ENCODE measurements at regions not wholly inside any gene's neighbourhood (a gene's known extent, or its start where the extent isn't known, plus 50 kb on each side); places are given as distances from the start of the nearest gene placed in this dataset.

DNA sequence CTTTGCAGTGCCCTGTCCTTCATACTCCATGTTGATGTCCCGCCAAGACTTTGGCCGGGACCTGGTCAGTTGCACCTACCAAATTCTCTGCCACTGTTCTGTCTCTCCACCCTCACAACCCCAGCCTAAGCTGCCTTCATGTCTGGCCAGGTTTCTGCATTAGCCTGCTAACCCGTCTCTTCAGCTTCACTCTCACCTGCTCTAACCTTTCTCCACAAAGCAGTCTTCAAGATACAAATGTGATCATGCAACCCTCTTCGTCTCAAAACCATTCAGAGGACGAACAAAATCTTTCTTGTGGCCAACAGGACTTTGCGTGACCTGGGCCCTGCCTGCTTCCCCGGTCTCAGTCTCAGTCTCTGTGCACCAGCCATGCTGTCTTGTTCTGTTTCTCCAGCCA, 148.2 kb downstream of the WSCD1 start:
- TF ChIP-seq CTCF (IDR thresholded peaks at IDR 0.05 in 4 of 5, conservative IDR thresholded peaks at IDR 0.05 in 1 of 5), result no peak
- TF ChIP-seq POLR2A (IDR thresholded peaks at IDR 0.05), result no peak

All from gastrocnemius medialis (tissue), 4 donors.